ENCODE measurements at regions not wholly inside any gene's neighbourhood (a gene's known extent, or its start where the extent isn't known, plus 50 kb on each side); places are given as distances from the start of the nearest gene placed in this dataset.
"Not testable (repeated sequence)": the region's sequence is repeated elsewhere in the genome, so short reads cannot be mapped to it uniquely, and the experiment has no call there.

DNA sequence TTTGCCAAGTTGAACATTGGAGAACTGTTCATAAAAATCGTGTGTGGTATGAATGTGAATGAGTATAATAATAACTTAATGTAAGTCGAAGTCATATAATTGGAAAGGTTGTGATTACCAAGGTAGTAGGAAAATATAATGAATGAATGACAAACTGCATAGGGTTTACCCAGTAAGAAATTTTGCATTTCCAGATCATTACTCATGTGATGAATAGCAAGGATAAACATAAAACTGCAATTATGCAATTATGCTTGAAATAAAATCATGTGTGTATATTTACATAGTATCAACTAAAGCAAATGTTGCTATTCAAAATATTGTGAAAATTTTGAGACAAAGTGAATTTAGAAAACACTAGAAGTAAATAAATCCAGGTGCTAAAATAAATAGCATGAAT lies 1108.7 kb upstream of the TMEFF2 start:
- DNase-seq (ENCODE audit: low spot score), result no peak
- FAIRE-seq, result no peak

DNA sequence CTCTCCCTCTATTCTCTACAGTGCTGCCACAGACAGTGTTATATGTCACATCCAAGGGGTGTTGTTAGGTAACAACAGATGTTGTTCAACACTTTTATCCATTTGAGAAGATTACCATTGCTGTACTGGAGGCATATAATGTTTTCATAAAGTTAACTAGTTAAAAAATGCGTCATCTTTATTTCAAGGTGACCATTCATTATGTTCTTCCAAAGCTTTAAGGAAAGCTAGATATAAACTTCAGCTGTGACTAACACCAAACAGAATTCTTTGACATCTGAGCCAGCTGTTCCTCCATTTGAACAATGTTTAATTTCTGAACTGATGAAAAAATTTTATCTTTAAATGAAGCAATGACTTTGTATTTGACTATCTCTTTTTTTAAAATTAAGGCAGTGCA lies 1099.6 kb upstream of the TMEFF2 start:
- FAIRE-seq, result no peak
- no peak for DNase-seq (ENCODE audit: low spot score)

DNA sequence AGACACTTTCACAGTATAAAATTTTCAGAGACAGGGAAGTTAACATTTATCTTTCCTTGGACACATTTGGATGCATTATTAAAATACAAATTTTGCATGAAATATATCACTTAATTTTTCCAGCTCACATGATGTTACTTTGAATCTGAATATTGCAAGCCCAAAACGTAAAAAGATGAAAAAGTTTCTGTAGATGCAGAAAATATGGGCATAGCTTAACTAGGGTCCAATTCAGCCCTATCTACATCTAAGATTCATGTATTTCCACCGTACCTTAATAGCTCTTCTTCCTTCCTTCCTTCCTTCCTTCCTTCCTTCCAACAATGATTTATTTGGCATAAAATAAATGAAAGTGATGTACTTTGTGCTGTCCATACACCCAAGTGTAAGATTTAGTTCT lies 1084.6 kb upstream of the TMEFF2 start:
- DNase-seq (ENCODE audit: low spot score) (no peak), FAIRE-seq (no peak)

DNA sequence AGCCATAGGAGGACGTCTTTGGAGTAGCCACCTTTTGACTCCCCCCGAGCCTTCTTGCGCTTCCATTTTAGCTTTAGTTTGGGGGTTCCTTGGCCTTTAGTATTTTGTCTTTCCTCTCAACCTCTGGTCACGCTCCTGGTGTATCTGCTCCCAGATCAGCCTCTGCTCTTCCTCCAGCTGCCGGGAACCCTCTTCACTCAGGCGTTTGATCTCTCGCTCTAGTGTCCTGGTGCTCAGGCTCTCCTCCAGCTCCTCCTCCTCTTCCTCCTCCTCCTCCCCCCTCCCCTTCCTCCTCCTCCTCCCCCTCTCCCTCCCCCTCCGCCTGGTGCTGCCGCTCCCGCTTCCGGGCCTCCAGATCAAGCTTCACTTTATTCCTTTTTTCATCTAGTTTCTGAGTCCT lies 1082.3 kb upstream of the TMEFF2 start:
- FAIRE-seq (no peak), DNase-seq (ENCODE audit: low spot score) (no peak)

DNA sequence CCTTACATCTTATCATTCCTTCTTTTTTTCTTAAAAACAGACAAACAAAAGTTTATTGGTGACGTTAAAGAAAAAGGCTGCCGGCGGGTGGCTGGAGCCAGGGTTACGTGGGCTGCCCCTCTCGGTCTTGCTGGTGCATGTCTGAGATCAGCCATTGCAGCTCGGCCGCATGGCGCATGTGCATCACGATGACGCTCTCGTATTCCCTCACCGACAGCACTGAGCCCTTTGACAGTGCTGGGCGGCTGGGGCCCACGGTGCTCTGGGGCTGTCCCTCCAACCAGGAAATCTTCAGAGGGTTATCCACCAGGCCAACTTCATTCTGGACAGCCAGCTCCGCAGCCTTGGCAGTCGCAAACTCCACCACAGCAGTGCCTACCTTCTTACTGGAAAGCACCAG lies 1081.8 kb upstream of the TMEFF2 start:
- DNase-seq (ENCODE audit: low spot score) (no peak), FAIRE-seq (no peak)

DNA sequence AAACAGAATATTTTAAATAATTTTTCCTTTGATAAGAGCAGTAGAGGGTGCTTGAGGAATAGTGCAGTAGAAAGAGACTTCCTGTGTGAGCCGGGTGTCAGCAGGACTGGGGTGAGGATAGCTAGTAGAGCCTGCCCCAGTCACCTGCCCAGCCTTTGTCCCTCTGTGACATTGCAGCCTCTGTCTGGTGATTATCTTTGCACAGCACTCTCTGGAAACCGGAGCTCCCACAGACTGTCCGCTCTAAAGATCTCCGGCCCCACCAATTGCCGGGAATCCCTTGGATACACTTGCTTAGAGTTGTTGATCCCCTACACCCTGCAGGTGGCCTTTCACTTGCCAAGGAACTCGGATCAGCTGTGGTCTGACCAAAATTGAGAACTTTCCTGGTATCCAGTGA lies 1081.3 kb upstream of the TMEFF2 start:
- no peak for DNase-seq (ENCODE audit: low spot score)
- no peak for FAIRE-seq

DNA sequence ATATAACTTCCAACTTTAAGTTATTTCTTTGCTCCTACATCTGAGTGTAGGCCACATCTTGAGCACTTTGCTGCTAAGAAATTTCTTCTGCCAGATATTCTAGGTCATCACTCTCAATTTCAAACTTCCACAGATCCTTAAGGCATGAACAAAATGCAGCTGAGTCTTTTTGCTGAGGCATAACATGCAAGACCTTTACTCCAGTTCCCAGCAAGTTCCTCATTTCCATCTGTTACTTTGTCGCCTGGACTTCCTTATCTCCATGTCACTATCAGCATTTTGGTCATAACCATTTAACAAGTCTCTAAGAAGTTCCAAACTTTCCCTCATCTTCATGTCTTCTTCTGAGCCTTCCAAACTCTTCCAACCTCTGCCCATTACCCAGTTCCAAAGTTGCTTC lies 1077.3 kb upstream of the TMEFF2 start:
- no peak for FAIRE-seq
- DNase-seq (ENCODE audit: low spot score), result no peak

DNA sequence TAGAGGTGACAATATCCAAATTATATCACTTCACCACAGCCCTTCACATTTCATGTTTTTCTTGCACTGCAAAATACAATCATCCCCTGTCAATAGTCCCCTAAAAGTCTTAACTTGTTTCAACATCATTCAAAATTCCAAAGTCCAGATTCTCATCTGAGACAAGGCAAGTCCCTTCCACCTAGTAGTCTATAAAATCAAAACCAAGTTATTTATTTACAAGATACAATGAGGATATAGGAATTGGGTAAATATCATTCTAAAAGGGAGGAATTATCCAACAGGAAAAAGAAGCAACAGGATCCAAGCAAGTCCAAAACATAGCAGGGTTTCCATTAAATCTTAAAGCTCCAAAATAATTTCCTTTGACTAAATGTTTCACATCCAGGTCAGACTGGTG lies 1076.1 kb upstream of the TMEFF2 start:
- no peak for FAIRE-seq
- no peak for DNase-seq (ENCODE audit: low spot score)

DNA sequence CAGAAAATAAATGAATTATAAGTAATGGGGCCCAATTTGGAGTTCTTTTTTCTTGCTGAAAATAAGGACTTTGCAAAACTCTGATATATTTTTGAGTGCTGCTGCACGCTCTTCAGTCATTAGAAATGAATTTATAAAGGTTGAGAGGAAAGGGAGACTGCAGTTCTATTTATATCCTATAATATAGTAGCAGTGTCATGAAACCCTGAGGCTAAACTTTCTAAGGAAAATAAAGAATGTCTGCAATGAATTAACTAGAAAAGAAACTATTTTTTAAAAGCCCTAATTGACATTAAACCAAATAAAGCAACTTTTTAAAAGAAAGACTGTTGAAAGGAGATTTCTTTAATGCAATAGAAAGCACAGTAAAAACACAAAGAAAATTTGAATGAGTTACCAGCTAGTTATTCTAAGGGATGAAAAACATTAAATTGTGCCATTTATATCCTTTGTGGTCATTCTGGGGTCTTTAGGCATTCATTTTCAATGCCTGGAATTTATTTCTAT lies 1072.8 kb upstream of the TMEFF2 start:
- no peak for DNase-seq (ENCODE audit: low spot score)
- FAIRE-seq, result no peak

DNA sequence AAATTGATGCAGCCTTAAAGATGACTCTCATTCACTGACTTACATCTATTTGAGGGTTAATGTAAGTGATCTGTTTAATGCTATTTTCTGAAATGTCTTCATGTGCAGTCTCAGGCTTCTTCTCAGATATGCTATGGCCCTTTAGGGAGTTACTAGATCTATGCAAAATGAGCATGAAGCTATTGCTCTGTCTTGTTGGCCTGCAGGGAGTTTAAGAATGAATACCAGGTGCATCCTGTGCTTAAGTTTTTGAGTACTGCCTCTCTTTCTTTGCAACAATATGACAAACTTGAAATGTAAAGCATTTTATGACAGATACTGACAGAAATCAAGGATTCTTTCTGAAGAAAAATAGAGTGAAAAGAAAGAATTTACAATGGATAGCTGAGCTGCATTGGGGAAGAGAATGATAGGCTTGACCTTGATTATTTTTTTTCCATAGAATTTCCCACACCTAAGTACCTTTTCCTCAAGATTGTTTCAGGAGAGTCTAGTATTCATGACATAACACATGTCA lies 1058.3 kb upstream of the TMEFF2 start:
- no peak for FAIRE-seq

DNA sequence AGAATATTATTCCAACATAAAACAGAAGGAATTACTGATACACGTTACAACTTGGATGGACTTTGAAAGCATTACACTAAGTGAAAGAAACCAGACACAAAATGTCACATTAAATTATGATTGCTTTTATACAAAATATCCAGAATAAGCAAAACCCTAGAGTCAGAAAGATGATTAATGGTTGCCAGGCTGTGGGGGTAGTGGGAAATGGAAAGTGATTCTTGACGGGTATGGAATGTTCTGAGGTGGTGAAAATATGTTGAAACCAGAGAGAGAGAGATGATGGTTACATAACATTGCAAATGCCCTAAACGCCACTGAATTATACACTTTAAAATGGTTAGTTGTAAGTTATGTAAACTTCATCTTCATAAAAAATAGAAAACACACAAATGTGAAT lies 1057.2 kb upstream of the TMEFF2 start:
- FAIRE-seq (no peak), DNase-seq (ENCODE audit: low spot score) (no peak)

More for the DNA sequence above, 1058.3 kb upstream of the TMEFF2 start:
- DNase-seq (ENCODE audit: low spot score), result no peak

DNA sequence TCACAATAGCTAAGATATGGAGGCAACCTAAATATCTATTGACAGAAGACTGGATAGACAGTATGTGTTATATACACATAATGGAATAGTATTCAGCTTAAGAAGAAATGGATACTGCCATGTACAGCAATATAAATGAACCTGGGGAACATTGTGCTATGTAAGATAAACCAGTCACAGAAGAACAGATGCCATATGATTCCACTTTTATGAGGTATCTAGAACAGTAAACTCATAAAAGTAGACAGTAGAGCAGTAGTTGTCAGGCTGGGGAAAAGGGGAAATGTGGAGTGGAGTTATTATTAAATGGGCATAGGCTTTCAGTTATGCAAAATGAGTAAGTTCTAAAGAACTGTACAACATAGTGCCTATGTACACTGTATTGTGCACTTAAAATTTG lies 1055.7 kb upstream of the TMEFF2 start:
- no peak for DNase-seq (ENCODE audit: low spot score)
- no peak for FAIRE-seq

DNA sequence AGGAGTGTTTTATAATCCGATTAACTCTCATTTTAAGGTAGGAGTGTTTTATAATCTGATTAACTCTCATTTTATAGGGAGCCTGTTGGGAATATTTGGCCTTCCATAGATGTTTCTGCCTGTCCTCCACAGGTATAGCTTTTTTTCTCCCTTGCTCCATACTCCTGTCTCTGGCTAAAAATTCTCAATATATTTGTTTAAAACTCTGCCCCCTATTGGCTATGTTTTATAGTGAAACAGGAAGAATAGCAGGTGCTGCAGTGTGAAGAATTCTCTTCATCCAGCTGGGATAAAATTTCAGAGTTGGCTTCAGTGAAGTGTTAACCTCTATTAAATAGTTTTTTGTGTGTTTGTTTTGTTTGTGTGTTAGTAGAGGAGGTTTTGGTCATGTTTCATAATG lies 1046.0 kb upstream of the TMEFF2 start:
- DNase-seq (ENCODE audit: low spot score), result no peak
- no peak for FAIRE-seq

DNA sequence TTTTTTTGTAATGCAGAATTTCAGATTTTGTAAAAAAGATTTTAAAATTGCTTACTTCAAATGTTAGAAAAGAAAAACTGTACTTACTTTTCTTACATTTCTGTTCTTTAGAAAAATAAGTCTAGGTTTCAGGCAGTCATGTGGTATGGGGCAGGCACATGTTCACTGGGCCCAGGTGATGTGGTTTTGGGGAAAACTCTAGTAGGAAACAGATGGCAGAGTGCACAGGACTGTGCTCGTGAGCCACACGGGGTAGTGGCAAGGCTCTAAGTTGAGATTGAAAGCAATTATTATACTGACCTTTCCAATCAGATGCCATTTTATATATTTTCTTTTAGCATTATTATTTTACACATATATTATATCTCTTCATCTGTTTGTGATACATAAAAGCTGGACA lies 1036.9 kb upstream of the TMEFF2 start:
- FAIRE-seq (no peak), DNase-seq (ENCODE audit: low spot score) (no peak)

DNA sequence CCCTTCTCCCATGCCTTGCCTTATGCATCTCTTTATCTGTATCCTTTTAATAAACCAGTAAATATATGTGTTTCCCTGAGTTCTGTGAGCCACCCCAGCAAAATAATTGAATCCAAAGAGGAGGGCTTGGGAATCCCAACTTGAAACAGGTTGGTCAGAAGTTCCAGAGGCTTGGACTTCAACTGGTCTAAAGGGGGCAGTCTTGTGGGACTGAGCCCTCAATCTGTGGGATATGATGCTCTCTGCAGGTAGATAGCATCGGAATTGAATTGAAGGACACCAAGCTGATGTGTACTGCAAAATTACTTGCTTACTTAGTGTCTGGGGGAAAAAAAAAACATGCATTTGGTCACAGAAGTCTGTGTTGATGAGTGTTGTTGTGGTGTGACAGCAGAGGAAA lies 1033.5 kb upstream of the TMEFF2 start:
- FAIRE-seq (no peak), DNase-seq (ENCODE audit: low spot score) (no peak)

DNA sequence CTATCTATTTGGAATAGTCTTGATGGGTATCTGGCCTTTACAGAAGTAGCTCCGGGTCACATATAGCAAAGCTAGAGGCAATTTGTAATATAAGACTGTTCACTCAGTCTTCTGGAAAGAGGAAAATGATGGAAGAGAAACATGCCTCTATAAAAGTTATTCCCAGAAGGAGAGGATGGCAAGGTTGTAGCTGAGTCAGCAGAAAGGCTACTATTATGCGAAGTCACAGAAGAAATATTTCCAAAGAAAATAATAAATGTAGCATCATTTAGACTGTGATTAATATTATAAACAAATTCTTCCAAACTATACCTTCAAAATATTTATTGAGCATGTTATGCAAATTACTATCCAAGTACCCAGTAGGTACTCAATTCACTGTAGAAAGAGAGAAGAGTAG lies 1027.7 kb upstream of the TMEFF2 start:
- DNase-seq (ENCODE audit: low spot score), result no peak
- FAIRE-seq, result no peak

DNA sequence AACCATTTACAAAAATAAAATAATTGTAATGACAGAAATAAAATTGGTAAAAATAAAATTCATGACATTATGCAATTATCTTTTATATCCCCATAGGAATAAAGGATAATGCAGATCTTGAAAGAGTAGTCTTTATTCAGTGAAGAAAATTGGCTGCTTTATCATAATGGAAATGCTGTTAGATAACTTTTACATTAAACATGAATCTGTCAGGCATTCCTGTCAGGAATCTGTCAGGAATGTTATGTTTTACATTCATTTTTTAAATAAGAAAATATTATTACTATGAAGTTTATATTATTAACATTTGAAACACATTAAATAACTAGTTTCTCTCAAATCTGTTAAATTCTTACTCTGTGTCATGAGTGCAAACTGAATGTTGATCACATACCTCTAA lies 1024.7 kb upstream of the TMEFF2 start:
- FAIRE-seq (no peak), DNase-seq (ENCODE audit: low spot score) (no peak)

DNA sequence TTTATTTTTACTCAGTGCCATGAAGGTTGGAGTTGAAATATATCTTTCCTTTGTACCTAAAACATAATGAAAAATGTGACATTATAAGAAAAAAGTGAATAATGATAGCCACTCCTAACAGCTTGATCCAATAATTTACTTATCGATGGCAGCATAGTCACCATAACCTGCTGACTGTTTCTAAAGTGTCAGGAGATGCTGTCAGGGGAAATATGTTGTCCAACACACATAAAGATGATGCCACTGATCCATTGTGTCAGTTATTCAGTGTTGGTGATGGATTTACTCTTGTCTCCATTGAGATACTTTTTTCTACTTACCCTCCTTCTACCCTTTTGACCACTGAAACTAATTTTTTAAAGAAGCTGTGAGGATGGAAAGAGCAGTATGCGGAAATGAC lies 1006.9 kb upstream of the TMEFF2 start:
- DNase-seq (ENCODE audit: low spot score) (no peak), FAIRE-seq (no peak)

DNA sequence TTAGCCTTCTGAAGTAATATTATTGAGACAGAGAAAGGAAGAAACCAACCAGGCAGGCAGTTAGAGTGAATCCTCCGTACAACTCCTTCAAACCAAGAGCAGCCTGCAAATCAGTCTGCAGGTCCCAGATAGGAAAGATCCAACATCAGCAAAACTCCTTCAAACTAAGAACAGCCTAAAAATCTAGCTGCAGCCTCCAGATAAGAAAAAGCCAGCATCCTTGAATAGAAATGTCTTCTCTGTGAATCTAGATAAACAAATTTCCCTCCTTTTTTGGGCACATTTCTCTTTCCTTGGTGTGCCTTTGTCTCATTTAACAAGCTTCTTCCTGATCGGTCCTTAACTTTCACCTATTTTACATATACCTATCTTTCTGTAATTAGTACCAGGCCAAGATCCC lies 1004.6 kb upstream of the TMEFF2 start:
- FAIRE-seq (no peak), DNase-seq (ENCODE audit: low spot score) (no peak)

DNA sequence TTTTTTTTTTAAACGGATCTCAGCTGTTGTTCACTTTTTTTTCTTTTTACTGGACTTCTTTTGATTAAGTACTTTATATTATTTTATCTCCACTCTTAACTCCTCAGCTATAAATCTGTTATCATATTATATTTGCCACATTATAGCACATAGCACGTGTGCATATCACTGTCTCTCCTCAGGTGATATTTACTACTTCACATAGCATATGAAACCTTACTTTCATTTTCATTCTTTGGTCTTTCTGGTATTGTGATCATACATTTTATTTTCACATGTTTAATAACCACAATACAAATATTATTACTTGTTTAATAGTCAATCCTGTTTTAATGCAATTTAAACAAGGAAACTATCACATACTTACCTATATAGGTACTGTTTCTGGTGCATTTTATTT lies 993.1 kb upstream of the TMEFF2 start:
- FAIRE-seq (no peak), DNase-seq (ENCODE audit: low spot score) (no peak)

DNA sequence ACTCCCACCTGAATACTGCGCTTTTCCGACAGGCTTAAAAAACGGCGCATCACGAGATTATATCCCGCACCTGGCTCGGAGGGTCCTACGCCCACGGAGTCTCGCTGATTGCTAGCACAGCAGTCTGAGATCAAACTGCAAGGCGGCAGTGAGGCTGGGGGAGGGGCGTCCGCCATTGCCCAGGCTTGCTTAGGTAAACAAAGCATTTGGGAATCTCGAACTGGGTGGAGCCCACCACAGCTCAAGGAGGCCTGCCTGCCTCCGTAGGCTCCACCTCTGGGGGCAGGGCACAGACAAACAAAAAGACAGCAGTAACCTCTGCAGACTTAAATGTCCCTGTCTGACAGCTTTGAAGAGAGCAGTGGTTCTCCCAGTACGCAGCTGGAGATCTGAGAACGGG lies 976.2 kb upstream of the TMEFF2 start:
- not testable (repeated sequence) for DNase-seq (ENCODE audit: low spot score); FAIRE-seq

DNA sequence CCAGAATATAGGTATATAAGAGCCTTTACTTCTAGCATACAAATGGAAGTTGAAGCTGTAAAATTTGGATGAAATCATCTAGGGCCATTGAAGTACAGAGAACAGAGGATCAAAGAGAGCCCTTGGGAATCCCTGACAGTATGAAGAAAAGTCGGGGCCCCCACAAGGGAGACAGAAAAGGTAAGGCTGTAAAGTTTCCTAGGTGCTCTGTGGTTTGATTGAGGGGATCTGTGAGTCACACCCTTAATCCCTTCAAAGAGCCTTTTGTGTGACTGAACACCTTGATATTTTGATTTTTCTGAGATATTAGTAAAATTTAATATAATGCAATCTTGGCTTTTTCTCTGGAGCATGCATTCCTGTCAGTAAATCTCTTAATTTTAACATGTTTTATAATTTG lies 961.7 kb upstream of the TMEFF2 start:
- DNase-seq (ENCODE audit: low spot score) (no peak), FAIRE-seq (no peak)

DNA sequence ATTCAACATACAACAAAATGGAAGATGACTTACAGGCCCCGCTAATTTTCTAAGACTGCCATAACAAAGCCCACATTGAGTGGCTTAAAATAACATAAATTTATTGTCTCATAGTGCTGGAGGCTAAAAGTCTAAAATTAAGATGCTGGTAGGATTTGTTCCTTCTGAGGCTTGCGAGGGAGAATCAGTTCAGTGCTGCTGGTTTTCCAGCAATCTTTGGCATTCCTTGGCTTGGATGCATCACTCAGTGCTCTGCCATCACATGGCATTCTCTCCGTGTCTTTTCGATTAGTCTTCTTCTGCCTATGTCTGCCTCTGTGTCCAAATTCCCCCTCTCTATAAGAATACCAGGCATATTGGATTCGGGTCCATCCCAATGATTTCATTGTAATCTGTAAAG lies 959.3 kb upstream of the TMEFF2 start:
- DNase-seq (ENCODE audit: low spot score) (no peak), FAIRE-seq (no peak)

DNA sequence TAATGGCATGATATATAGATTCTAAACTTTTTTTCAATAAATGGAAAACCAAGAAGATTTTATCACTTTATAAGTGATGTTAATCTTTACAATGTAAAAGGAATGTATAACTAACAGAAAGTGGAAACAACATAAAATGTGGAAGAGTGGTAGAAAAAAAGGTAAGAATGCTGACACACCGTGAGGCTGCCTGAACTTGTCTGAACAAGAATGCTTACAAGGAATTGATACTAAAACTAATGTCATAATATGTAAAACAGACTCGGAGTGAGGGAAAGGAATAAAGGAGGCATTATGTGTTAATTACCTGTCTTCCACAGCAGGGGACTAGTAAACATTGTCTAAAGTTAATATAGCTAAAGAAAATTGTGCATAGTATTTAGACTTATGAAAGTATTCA lies 958.8 kb upstream of the TMEFF2 start:
- FAIRE-seq (no peak), DNase-seq (ENCODE audit: low spot score) (no peak)
